ENCODE measurements at regions not wholly inside any gene's neighbourhood (a gene's known extent, or its start where the extent isn't known, plus 50 kb on each side); places are given as distances from the start of the nearest gene placed in this dataset.

GRCh38 chr5:57891443-57891842 is 408.8 kb upstream of the ACTBL2 start:
- Histone ChIP-seq H3K36me3 (no peaks in the 10 kb centered on the region), H3K4me3 (no peak overlapping the region), H3K27me3 (no peaks in the 10 kb centered on the region), H3K9me3 (no peaks in the 10 kb centered on the region), H3K4me1 (ENCODE audit: insufficient read depth) (no peaks in the 10 kb centered on the region), H3K27ac (no peak overlapping the region)
- WGBS, 3 donors = 78 to 87% (median 86%) methylated on average over 1 of the region's 1 CpG
- TF ChIP-seq EP300 (IDR thresholded peaks at IDR 0.05) (no peak), CTCF (IDR thresholded peaks at IDR 0.05) (no peak), POLR2A (IDR thresholded peaks at IDR 0.05) (no peak)
- DNase-seq = no peak
- intact Hi-C loops (cut with DNase I) = no loop called here

GRCh38 chr5:57889558-57889957 is 406.9 kb upstream of the ACTBL2 start:
- Histone ChIP-seq H3K9me3 (no peaks in the 10 kb centered on the region), H3K27me3 (no peaks in the 10 kb centered on the region), H3K27ac (no peak overlapping the region), H3K4me1 (ENCODE audit: insufficient read depth) (no peaks in the 10 kb centered on the region), H3K36me3 (no peaks in the 10 kb centered on the region), H3K4me3 (no peak overlapping the region)
- 78 to 89% (median 83%) methylated on average over 5 of the region's 5 CpGs for WGBS, 3 donors
- intact Hi-C loops (cut with DNase I) = loop anchor here in 1 of 4 donors (10.0 kb wide), 1 partner anchor 595 kb away; no protein-coding TSS in a partner anchor
- DNase-seq = no peak
- no peak for TF ChIP-seq CTCF (IDR thresholded peaks at IDR 0.05)
- TF ChIP-seq EP300 (IDR thresholded peaks at IDR 0.05) = no peak
- TF ChIP-seq POLR2A (IDR thresholded peaks at IDR 0.05) = no peak

GRCh38 chr5:57887851-57888621 is 405.4 kb upstream of the ACTBL2 start:
- Histone ChIP-seq H3K4me1 (ENCODE audit: insufficient read depth) (no peaks in the 10 kb centered on the region), H3K4me3 (no peak overlapping the region), H3K36me3 (no peaks in the 10 kb centered on the region), H3K27ac (no peak overlapping the region), H3K9me3 (no peaks in the 10 kb centered on the region), H3K27me3 (no peaks in the 10 kb centered on the region)
- intact Hi-C loops (cut with DNase I) = loop anchor here in 1 of 4 donors (10.0 kb wide), 1 partner anchor 593 kb away; no protein-coding TSS in a partner anchor
- WGBS, 3 donors = 37 to 54% (median 38%) methylated on average over 6 of the region's 6 CpGs
- DNase-seq = peak in 4 of 5 donors; percentile 18 to 36 (median 23)
- TF ChIP-seq EP300 (IDR thresholded peaks at IDR 0.05) = no peak
- TF ChIP-seq CTCF (IDR thresholded peaks at IDR 0.05) = peak in 1 of 3 donors; percentile 7

DNA sequence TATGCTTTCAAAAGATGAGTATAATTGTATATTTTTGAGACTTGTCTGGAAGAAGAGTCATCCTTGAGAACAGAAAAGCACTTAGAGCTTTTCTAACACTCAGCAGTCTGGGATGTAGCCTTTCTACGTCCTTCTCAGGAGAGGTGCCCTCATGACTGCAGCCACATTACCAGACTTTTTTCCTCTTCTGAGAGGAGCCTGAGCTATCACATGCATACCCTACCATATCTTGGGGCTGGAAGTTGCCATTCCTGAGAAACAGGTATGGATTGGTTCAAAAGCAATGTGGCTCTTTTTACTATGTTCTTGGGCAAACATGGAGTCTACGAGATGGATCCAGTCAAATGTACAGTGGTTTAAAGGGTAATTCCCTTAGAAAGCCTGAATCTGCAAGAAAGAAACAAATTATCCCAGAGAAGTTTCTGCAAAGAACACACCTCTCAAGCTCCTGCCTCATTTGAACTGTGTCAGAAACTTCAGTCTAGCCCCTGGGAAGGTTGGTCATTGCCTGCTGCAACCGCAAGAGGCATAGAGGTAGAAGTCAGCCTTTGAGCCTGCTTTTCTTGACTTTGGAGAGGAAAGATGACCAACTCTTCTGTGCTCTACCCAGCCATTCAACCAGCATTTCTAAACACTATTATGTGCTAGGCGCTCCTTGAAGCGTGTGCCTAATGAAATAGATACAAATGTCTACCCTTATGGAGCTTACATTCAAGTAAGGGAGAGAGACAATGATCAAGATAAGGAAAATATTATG is 401.9 kb upstream of the ACTBL2 start:
- WGBS, 3 donors = 93 to 95% (median 94%) methylated on average over 5 of the region's 5 CpGs
- Histone ChIP-seq H3K9me3 (no peaks in the 10 kb centered on the region), H3K4me3 (no peak overlapping the region), H3K36me3 (no peaks in the 10 kb centered on the region), H3K4me1 (ENCODE audit: insufficient read depth) (no peaks in the 10 kb centered on the region), H3K27me3 (no peaks in the 10 kb centered on the region), H3K27ac (no peak overlapping the region)
- no peak for DNase-seq
- TF ChIP-seq POLR2A (IDR thresholded peaks at IDR 0.05) (no peak), CTCF (IDR thresholded peaks at IDR 0.05) (no peak), EP300 (IDR thresholded peaks at IDR 0.05) (no peak)
- intact Hi-C loops (cut with DNase I) = loop anchor here in 1 of 4 donors (10.0 kb wide), 1 partner anchor 590 kb away; no protein-coding TSS in a partner anchor

Measured in ovary (tissue), 7 donors.